A673 (cell line): ENCODE measurements at regions not wholly inside any gene's neighbourhood (a gene's known extent, or its start where the extent isn't known, plus 50 kb on each side); places are given as distances from the start of the nearest gene placed in this dataset.

Experiments used
- BruUV-seq: library from RNA; stranded (reverse); fragments of 400-500 nt; replicated peaks from 2 replicates; lab custom pipeline; 2021; lab: Mats Ljungman, UMichigan
- CTCF ChIA-PET: fragments of 300-600 bp; sonication (Branson Sonifier 250); formaldehyde crosslinking; loops from one replicate; lab custom pipeline; 2022; ENCODE audit warnings: antibody characterized with exemption; lab: Charles Lee
- POLR2A ChIA-PET: fragments of 300-600 bp; sonication (Branson Sonifier 250); formaldehyde crosslinking; loops from one replicate; lab custom pipeline; 2022; ENCODE audit warnings: antibody characterized with exemption; ENCODE audit not compliant: low non-redundant PET; lab: Charles Lee
- DNase-seq: peaks from one replicate; pipeline ENCODE4 v3.0.0-alpha.2; 2015; ENCODE audit warnings: low spot score
- H3K27ac ChIP-seq: fragments of 200-600 bp; sonication (generic); 2 replicates; pipeline ENCODE4 v1.5.1; 2016; ENCODE audit warnings: mixed run types, low read depth, mild to moderate bottlenecking, mixed read lengths, antibody characterized with exemption, low read length; ENCODE audit not compliant: poor library complexity, severe bottlenecking
- H3K27me3 ChIP-seq: fragments of 200-600 bp; sonication (generic); replicated peaks from 2 replicates; pipeline ENCODE4 v1.6.1; 2017; ENCODE audit warnings: mixed run types, low read depth, mild to moderate bottlenecking, mixed read lengths, antibody characterized with exemption, low read length; ENCODE audit not compliant: insufficient read depth, poor library complexity
- H3K36me3 ChIP-seq: fragments of 200-600 bp; sonication (generic); 2 replicates; pipeline ENCODE4 v1.6.1; 2016; ENCODE audit warnings: mixed run types, mild to moderate bottlenecking, mixed read lengths, antibody characterized with exemption, low read length; ENCODE audit not compliant: insufficient read depth, poor library complexity, severe bottlenecking
- H3K4me1 ChIP-seq: fragments of 200-600 bp; sonication (generic); 2 replicates; pipeline ENCODE4 v1.6.1; 2017; ENCODE audit warnings: mixed run types, mild to moderate bottlenecking, mixed read lengths, antibody characterized with exemption, low read length; ENCODE audit not compliant: insufficient read depth, poor library complexity, severe bottlenecking
- H3K4me3 ChIP-seq: fragments of 200-600 bp; sonication (generic); 2 replicates; pipeline ENCODE4 v1.5.1; 2016; ENCODE audit warnings: low read depth, mixed run types, mild to moderate bottlenecking, mixed read lengths, low read length; ENCODE audit not compliant: poor library complexity, severe bottlenecking
- H3K9me3 ChIP-seq: fragments of 200-600 bp; sonication (generic); 2 replicates; pipeline ENCODE4 v1.6.1; 2016; ENCODE audit warnings: mixed run types, low read depth, mild to moderate bottlenecking, mixed read lengths, antibody characterized with exemption, low read length; ENCODE audit not compliant: poor library complexity, severe bottlenecking
- CTCF ChIP-seq: fragments of 300-800, 200-600 bp; sonication (generic); conservative IDR thresholded peaks from 2 replicates; pipeline ENCODE4 v1.5.1; 2017; ENCODE audit warnings: low read depth, mild to moderate bottlenecking, antibody characterized with exemption, low read length, moderate library complexity, mixed read lengths
- EZH2 ChIP-seq: fragments of 200-600 bp; sonication (generic); IDR thresholded peaks from 2 replicates; pipeline ENCODE4 v1.6.1; 2017; ENCODE audit warnings: borderline replicate concordance, low read depth, mild to moderate bottlenecking, mixed read lengths, antibody characterized with exemption, low read length; ENCODE audit not compliant: poor library complexity, severe bottlenecking
- intact Hi-C: fragments of 100-400 bp; cut with micrococcal nuclease; formaldehyde crosslinking; loops from one replicate; pipeline ENCODE4 v1.10.0; 2022; ENCODE audit not compliant: unreplicated experiment

- intact Hi-C loops, result no loop called here
- no TSS peak for BruUV-seq
- TF ChIP-seq CTCF, result no peak
- TF ChIP-seq EZH2, result no peak
- Histone ChIP-seq H3K4me3 (no peak overlapping the region), H3K27ac (no peak overlapping the region), H3K9me3 (no peaks in the 10 kb centered on the region), H3K36me3 (no peaks in the 10 kb centered on the region), H3K4me1 (no peaks in the 10 kb centered on the region), H3K27me3 (no peaks in the 10 kb centered on the region)
- DNase-seq, result no peak
- POLR2A ChIA-PET, result no interaction called here
- CTCF ChIA-PET, result no interaction called here
These were observed 88.8 kb upstream of the API5 start for GRCh38 chr11:43223026-43223425.

- peak; percentile 44 for DNase-seq
- Histone ChIP-seq H3K36me3 (no peaks in the 10 kb centered on the region), H3K27me3 (no peaks in the 10 kb centered on the region), H3K4me3 (no peak overlapping the region), H3K4me1 (no peaks in the 10 kb centered on the region), H3K27ac (no peak overlapping the region), H3K9me3 (no peaks in the 10 kb centered on the region)
- intact Hi-C loops, result no loop called here
- POLR2A ChIA-PET, result no interaction called here
- TF ChIP-seq EZH2 (no peak), CTCF (no peak)
- CTCF ChIA-PET, result no interaction called here
- BruUV-seq, result no TSS peak
These were observed 76.9 kb upstream of the API5 start for GRCh38 chr11:43234881-43235280.

- Histone ChIP-seq H3K4me3 (no peak overlapping the region), H3K4me1 (no peaks in the 10 kb centered on the region), H3K27me3 (no peaks in the 10 kb centered on the region), H3K9me3 (no peaks in the 10 kb centered on the region), H3K27ac (no peak overlapping the region), H3K36me3 (no peaks in the 10 kb centered on the region)
- intact Hi-C loops, result no loop called here
- ChIA-PET POLR2A (no interaction called here), CTCF (no interaction called here)
- no TSS peak for BruUV-seq
- no peak for DNase-seq
- TF ChIP-seq CTCF (no peak), EZH2 (no peak)
These were observed 73.5 kb upstream of the API5 start for GRCh38 chr11:43238341-43238740.
